NCI-H2196 (cell line): ENCODE measurements at regions not wholly inside any gene's neighbourhood (a gene's known extent, or its start where the extent isn't known, plus 50 kb on each side); places are given as distances from the start of the nearest gene placed in this dataset.

Experiments
- DNase-seq: peaks from one replicate; lab custom pipeline; 2025; ENCODE audit not compliant: unreplicated experiment; lab: John Stamatoyannopoulos, UW

- DNase-seq = no peak
Observed at GRCh38 chr22:49536571-49537131, 291.0 kb downstream of the BRD1 start.

DNA sequence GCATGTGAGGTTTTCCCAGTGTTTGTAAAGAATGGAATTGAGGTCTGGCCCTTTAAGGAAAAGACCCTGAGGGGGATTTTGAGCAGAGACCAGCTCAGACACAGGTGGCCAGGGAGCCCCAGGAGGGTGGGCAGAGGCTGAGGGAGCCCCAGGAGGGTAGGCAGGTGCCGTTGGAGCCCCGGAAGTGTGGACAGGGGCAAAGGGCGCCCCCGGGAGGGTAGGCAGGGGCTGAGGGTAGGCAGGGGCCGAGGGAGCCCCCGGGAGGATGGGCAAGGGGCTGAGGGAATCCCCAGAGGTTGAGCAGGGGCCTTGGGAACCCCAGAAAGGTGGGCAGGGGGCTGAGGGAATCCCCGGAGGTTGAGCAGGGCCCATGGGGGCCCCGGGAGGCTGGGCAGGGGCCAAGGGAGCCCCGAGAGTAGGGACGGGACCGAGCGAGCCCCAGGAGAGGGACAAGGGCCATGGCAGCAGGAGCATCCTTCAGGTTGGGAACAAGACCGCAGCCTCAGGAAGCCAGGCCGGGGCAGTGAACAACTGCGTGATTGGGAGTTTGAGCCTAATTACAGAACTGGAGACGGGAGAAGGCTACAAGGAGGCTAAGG lies 292.0 kb downstream of the BRD1 start:
- DNase-seq = no peak

DNA sequence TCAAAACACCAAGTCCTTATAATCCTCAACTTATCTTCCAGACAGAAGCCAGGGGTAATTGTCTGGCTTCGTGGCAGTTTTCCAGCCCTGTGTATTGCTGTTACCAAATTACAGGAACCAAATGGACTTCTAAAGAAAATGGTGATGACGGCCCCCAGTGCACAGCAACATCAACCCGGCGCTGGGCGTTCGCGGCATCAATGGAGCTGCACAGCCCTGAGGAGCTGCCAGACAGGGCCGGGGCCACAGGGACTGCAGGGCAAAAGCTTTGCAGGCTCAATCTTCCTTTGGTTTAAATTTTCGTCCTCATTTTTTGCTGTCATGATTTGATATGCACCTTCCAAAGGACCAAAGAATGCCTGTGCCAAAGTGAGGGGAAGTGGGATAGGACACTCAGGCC lies 292.5 kb downstream of the BRD1 start:
- no peak for DNase-seq

- no peak for DNase-seq
Observed at GRCh38 chr22:49534386-49534785, 293.3 kb downstream of the BRD1 start.

DNA sequence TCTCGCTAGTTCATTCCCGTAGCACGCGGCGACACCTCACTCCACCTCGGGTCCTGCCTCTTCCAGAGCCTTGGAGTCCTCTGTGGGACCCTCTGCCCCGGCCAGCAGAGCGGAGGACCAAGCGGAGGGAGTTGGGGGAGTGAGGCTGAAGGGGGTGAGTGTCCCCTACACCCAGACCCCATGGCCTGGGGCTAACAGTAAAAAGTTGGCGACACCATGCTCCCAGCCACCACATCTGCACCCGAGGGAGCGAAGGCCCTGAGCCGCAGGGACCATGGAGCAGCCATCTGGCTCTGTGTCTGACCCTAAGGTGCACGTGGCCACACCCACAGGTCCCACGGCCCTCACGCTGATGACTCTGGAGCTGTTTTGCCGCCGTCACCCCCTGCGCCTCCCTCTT lies 293.8 kb downstream of the BRD1 start:
- DNase-seq = no peak

DNA sequence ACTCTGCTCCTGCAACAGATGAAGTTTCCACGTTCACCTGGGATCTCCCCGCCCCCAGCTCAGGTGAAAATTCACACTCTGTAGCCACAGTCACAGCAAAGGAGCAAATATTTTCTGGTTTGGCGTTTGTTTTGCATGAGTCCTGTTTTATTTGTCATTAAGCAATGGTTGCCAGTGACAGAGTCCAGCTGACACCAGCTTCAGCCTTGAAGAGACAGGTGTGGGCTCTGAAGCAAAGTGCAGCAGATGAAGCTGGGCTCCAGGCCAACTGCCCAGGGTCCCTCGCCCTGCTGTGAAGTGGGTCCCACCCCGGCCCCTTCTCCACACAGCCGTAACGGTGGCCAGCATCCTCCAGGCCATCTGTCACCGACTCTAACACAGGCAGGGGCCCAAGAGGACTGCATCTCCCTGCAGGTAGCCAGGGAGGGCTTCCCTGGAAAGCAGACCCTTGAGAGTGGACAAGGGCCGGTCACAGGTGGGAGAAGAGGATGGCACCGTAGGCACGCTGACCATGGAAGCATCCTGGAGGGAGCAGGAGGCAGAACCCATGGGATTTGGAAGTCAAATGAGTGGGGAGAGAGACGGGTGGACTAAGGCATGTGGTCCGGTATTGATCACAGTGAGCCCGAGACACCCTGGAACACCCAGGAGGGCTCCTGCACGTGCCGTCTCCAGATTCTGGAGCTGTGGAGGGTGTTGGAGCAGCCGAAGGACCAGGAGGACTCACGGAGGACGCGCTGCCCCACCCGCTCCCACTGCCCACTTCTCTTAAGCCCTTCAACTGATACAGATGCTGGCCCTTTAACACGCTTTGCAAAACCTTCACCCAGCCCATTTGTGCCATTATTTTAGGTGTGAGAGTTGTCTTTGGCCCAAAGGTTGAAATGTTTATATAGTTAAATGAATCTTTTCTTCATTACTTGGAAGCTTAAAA lies 294.5 kb downstream of the BRD1 start:
- no peak for DNase-seq

DNA sequence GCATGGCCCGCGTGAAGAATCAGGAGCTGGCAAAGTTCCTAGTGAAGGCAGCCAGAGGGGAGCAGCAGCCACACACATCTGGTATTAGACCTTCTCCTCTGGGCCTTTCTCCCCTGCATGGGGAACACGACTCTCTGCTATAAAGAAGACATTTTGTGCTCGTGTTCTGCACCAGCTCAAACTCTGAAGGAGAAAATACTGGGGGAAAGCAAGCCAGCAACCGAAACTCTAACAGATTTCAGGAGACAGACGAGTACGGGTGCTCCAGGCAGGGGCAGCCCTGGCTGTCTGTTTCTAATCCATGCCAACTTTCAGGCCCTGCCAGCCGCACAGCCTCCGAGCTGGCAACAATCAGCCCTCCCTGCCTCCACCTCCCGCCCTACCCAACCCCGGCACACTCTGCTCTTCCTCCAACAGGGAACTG lies 296.3 kb downstream of the BRD1 start:
- DNase-seq = no peak

DNA sequence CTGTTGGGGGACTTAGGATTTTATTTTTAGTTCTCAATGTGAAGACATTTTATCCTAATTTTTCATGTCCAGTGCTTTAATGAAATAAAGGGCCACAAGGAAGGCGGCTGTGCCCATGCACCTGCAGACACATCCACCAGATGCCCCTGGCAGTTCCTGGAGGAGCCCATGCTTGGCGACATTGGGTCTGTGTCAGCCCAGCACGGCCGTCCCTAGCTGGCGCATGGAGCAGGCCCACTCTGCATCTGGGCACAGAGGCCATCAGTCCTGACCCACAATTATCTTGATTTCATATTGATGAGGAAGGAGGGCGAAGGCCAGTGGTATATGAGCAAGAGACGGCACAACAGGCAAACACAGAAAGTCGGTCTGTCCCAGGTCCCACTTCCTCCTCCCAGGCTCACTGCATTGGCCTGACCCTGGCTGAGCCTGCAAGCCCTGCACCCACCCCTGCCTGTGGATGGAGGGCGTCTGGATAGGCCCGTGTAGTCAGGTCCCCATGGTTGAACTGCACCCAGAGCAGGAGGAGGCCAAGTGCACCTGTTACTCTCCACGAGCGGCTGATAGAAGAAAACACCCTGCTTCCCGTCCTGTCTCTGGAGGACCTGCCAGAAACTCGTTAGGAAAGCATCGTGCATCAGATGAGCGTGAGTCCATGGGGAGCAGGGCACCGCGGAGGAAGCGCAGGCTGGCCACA lies 296.9 kb downstream of the BRD1 start:
- DNase-seq = no peak

GRCh38 chr22:49528420-49528720 lies 299.3 kb downstream of the BRD1 start:
- no peak for DNase-seq

DNA sequence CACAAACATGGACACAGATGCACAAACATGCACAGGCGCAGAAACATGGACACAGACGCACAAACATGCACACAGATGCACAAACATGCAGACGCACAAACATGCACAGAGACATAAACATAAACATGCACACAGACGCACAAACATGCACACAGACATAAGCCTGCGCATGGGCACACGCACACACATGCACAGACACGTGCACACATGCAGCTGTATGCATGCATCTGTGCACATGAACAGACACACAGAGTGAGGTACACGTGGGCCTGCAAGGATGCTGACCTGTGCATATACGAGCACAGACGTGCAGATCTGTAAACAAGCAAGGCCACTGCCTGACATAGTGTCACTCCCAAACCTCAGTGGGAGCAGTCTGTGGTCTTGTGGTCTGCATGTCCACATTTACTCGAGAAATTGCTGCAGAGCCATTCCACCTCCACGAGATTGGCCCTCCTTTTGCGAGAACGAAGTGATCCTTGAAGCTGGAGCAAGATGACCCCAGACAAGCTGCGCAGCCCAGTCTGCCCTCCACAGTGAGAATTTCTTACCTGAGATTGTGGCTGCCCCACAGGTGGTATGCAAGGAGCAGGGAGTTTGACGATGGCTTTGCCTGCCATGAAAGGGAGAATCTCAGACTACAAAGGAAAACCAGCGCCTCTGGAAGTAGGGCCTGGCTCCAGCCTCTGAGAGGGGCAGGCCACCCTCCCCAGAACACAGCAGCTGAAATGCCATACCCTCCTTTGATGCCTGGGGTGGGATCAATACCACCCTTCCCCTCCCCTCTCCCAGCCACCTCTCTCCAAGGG lies 299.9 kb downstream of the BRD1 start:
- DNase-seq = no peak

GRCh38 chr22:49525801-49526535 lies 301.7 kb downstream of the BRD1 start:
- no peak for DNase-seq

GRCh38 chr22:49525360-49525759 lies 302.3 kb downstream of the BRD1 start:
- DNase-seq = no peak

- no peak for DNase-seq
Observed at GRCh38 chr22:49524362-49524761, 303.3 kb downstream of the BRD1 start.

DNA sequence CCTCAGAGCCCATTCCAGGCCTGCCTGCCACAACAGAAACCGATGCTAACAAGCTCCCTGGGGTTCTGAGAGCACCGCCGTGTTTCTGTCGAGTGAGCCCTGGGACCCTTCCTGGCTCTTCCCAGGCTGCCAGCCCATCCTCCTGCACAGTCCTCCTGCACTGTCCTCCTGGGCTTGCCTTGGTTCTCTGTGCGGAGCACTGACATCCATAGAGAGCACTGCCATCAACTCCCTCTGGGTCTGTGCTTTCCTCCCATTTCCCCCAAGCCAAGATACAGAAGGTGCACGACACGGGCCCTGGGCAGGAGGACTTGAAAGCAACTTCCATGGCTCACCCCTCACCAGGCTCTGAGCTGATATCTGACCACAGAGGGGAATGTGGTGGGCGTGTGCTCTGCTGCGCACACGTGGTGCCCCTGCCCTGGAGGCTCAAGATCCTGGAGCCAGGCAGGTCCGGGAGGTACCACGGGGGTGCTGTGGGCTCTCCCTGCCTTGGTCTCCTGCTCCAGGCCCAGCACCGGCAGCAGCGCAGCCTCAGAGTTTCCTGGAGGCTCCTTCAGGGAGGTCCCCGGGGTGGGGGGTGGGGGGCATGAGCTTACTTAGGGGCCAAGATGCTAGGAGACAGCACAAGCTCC lies 304.2 kb downstream of the BRD1 start:
- DNase-seq = no peak

DNA sequence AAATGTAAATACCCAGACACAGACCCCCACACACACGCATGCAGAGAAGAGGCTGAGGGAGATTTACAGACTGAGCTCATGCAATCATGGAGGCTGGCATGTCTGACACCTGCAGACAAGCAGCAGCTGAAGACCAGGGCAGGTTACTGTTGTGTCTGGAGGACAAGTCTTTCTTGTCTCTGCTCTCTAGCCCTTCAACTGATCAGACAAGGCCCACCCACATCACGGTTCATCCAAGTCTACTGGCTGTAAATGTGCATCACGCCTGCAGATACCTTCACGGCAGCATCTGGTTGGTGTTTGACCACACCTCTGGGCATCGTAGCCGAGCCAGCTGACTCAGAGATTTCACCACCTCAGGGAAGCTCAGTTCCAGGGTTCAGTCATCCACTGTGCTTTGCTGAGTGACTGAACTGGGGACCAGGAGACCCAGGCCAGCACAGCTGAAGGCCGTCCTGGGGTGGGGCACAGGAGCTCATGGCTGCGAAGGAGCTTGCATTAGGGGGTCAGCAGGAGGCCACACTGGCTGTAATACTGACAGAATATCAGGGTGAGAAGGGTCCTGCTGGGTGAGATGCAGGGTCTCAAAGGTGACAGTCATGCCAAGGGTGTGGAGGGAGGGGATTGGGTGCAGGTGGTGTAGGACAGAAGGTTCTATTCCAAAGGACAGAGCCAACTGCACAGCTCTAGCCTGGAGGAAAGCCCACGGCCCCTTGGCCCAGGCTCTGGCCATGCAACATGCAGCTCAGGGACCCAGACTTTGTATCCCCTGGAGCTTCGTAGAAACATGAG lies 304.9 kb downstream of the BRD1 start:
- no peak for DNase-seq

- DNase-seq = no peak
Observed at GRCh38 chr22:49521787-49522224, 305.9 kb downstream of the BRD1 start.

DNA sequence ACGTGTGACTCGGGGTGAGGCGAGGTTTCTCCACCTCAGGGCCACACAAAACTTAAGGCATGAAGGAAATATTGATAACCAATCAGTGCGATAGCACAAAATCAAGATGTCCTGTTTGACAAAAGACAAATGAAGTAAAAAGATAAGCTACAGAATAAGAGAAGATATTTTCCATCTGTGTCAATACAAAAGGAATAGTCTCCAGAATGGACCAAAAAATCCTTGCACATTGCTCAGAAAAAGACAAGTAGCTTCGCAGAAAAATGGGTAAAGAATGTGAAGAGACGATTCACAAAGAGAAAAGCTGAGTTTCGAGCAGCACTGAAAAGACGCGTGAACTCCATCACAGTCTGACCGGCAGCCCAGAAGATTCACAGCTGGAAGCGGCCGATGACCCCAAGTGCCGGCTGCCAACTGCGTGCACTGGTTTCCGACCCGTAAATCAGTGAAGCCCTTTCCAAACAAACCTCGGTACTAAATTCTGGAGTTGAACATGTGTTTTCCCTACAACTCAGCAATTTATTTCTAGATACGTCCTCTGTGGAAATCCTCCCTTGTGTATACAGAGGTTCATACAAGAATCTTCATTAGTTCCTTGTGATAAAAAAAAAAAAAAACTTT lies 308.4 kb downstream of the BRD1 start:
- no peak for DNase-seq

GRCh38 chr22:49518436-49518970 lies 309.2 kb downstream of the BRD1 start:
- DNase-seq = no peak
